HCT116 (cell line): ENCODE measurements at regions not wholly inside any gene's neighbourhood (a gene's known extent, or its start where the extent isn't known, plus 50 kb on each side); places are given as distances from the start of the nearest gene placed in this dataset.

Source experiments
- ATAC-seq: fragments of 200-7000 bp; cut with Tn5 transposase; 2 replicates; pipeline ENCODE4 v1.9.1; 2020; ENCODE audit warnings: mild to moderate bottlenecking, moderate library complexity
- BruUV-seq: library from RNA; stranded (reverse); fragments of 400-500 nt; replicated peaks from 2 replicates; lab custom pipeline; 2021; lab: Mats Ljungman, UMichigan
- CTCF ChIA-PET: fragments of 300-600 bp; sonication (Branson Sonifier 250); formaldehyde crosslinking; loops from one replicate; lab custom pipeline; 2021; ENCODE audit warnings: antibody characterized with exemption; lab: Charles Lee
- POLR2A ChIA-PET: fragments of 300-600, 350-600 bp; sonication (Branson Sonifier 250); formaldehyde crosslinking; loops from one replicate; lab custom pipeline; 2021; ENCODE audit warnings: antibody characterized with exemption; lab: Charles Lee
- RAD21 ChIA-PET, 2 experiments: fragments of 300-600 bp; sonication (Branson Sonifier 250); formaldehyde crosslinking; loops; one replicate each; lab custom pipeline; 2023; ENCODE audit warnings: low total read pairs in 2 of 2; ENCODE audit not compliant: uncharacterized antibody in 2 of 2, unreplicated experiment in 2 of 2, low non-redundant PET in 1 of 2; lab: Charles Lee
- DNase-seq: peaks from one replicate; pipeline ENCODE4 v3.0.0-alpha.2; 2010; ENCODE audit warnings: low read depth, low spot score
- H2AFZ ChIP-seq: fragments of 200-600 bp; shearing (Covaris generic), sonication (generic); 2 replicates; pipeline ENCODE4 v1.6.1; 2017; ENCODE audit warnings: low read depth, mixed run types, mixed read lengths, antibody characterized with exemption, low read length; ENCODE audit not compliant: poor library complexity, severe bottlenecking
- H3K27ac ChIP-seq: 2 replicates; pipeline ENCODE4 v1.5.1; 2012; ENCODE audit warnings: low read depth, low read length
- H3K27me3 ChIP-seq: fragments of 200-600 bp; sonication (generic); 2 replicates; pipeline ENCODE4 v1.6.1; 2016; ENCODE audit warnings: mixed run types, low read length, mixed read lengths; ENCODE audit not compliant: insufficient read depth
- H3K36me3 ChIP-seq, 2 experiments: fragments of 200-500 bp in 1 of 2; fragments of 200-600 bp in 1 of 2; sonication (Bioruptor generic) in 1 of 2; sonication (generic) in 1 of 2; 2 replicates each; pipeline versions ENCODE4 v1.5.1 to v1.6.1; 2014 to 2016; ENCODE audit warnings: low read length in 2 of 2, inconsistent platforms in 1 of 2, mixed read lengths in 1 of 2, mixed run types in 1 of 2; ENCODE audit not compliant: insufficient read depth in 2 of 2, control insufficient read depth in 1 of 2
- H3K4me1 ChIP-seq, 2 experiments: fragments of 200-600 bp in 1 of 2; sonication (generic) in 1 of 2; 2 replicates each; pipeline versions ENCODE4 v1.5.1 to v1.6.1; 2012 to 2017; ENCODE audit warnings: low read length in 2 of 2, inconsistent platforms in 1 of 2, mild to moderate bottlenecking in 1 of 2, mixed read lengths in 1 of 2, mixed run types in 1 of 2, moderate library complexity in 1 of 2; ENCODE audit not compliant: insufficient read depth in 2 of 2, control insufficient read depth in 1 of 2
- H3K4me2 ChIP-seq: fragments of 200-600 bp; sonication (generic); 2 replicates; pipeline ENCODE4 v1.6.1; 2017; ENCODE audit warnings: mixed run types, low read length, mixed read lengths
- H3K4me3 ChIP-seq, 2 experiments: fragments of 200-600 bp in 1 of 2; sonication (generic) in 1 of 2; replicated peaks in 1 of 2; 2 replicates each; pipeline ENCODE4 v1.5.1; 2011 to 2016; ENCODE audit warnings: low read length in 2 of 2, control low read depth in 1 of 2, low read depth in 1 of 2, mild to moderate bottlenecking in 1 of 2, mixed read lengths in 1 of 2, mixed run types in 1 of 2
- H3K79me2 ChIP-seq: fragments of 200-600 bp; sonication (generic); 2 replicates; pipeline ENCODE4 v1.6.1; 2017; ENCODE audit warnings: mild to moderate bottlenecking, mixed run types, low read length, moderate library complexity, mixed read lengths; ENCODE audit not compliant: insufficient read depth
- H3K9ac ChIP-seq: fragments of 200-600 bp; sonication (generic); 2 replicates; pipeline ENCODE4 v1.6.1; 2016; ENCODE audit warnings: low read length, mixed read lengths
- H3K9me2 ChIP-seq: fragments of 200-600 bp; sonication (generic), shearing (Covaris generic); 2 replicates; pipeline ENCODE4 v1.6.1; 2017; ENCODE audit warnings: mixed run types, mild to moderate bottlenecking, moderate library complexity; ENCODE audit not compliant: insufficient read depth
- H3K9me3 ChIP-seq, 2 experiments: fragments of 200-500 bp in 1 of 2; fragments of 200-600 bp in 1 of 2; sonication (Bioruptor generic) in 1 of 2; sonication (generic) in 1 of 2; 2 replicates each; pipeline ENCODE4 v1.6.1; 2014 to 2017; ENCODE audit warnings: low read length in 2 of 2, mixed read lengths in 2 of 2, inconsistent platforms in 1 of 2, low read depth in 1 of 2, mild to moderate bottlenecking in 1 of 2, mixed run types in 1 of 2, moderate library complexity in 1 of 2; ENCODE audit not compliant: control insufficient read depth in 1 of 2, insufficient read depth in 1 of 2
- H4K20me1 ChIP-seq: fragments of 200-600 bp; sonication (generic), shearing (Covaris generic); 2 replicates; pipeline ENCODE4 v1.6.1; 2017; ENCODE audit warnings: mixed run types, mild to moderate bottlenecking, moderate library complexity; ENCODE audit not compliant: insufficient read depth
- CEBPB ChIP-seq: IDR thresholded peaks from 2 replicates; pipeline ENCODE4 v1.6.1; 2012; ENCODE audit warnings: low read depth
- FOSL1 ChIP-seq: IDR thresholded peaks from 2 replicates; pipeline ENCODE4 v1.6.1; 2012; ENCODE audit warnings: low read depth
- POLR2A ChIP-seq: IDR thresholded peaks from 2 replicates; pipeline ENCODE4 v1.7.0; 2011; ENCODE audit warnings: borderline replicate concordance; ENCODE audit not compliant: insufficient read depth, insufficient read length; ENCODE audit errors: extremely low read depth
- POLR2AphosphoS5 ChIP-seq: IDR thresholded peaks from 2 replicates; pipeline ENCODE4 v1.6.1; 2011; ENCODE audit warnings: mild to moderate bottlenecking, low read depth, low read length, moderate library complexity
- REST ChIP-seq: IDR thresholded peaks from 2 replicates; pipeline ENCODE4 v1.6.1; 2012; ENCODE audit warnings: low read depth
- SP1 ChIP-seq: IDR thresholded peaks from 2 replicates; pipeline ENCODE4 v1.6.1; 2012; ENCODE audit warnings: low read depth
- SRF ChIP-seq: IDR thresholded peaks from 2 replicates; pipeline ENCODE4 v1.6.1; 2012; ENCODE audit warnings: low read depth
- TCF7L2 ChIP-seq: IDR thresholded peaks from 2 replicates; pipeline ENCODE4 v1.7.0; 2011; ENCODE audit warnings: borderline replicate concordance, inconsistent platforms; ENCODE audit not compliant: insufficient read depth, insufficient read length; ENCODE audit errors: extremely low read depth
- ZFX ChIP-seq: fragments of 450-650 bp; IDR thresholded peaks from 2 replicates; pipeline ENCODE4 v1.6.1; 2017
- ZNF274 ChIP-seq: fragments of 200-500 bp; sonication (Bioruptor generic); IDR thresholded peaks from 2 replicates; pipeline ENCODE4 v1.6.1; 2014; ENCODE audit warnings: mild to moderate bottlenecking, low read depth, low read length, inconsistent platforms
- intact Hi-C: fragments of 100-400 bp; cut with micrococcal nuclease; formaldehyde crosslinking; loops from 2 replicates; pipeline ENCODE4 v1.10.0; 2022

DNA sequence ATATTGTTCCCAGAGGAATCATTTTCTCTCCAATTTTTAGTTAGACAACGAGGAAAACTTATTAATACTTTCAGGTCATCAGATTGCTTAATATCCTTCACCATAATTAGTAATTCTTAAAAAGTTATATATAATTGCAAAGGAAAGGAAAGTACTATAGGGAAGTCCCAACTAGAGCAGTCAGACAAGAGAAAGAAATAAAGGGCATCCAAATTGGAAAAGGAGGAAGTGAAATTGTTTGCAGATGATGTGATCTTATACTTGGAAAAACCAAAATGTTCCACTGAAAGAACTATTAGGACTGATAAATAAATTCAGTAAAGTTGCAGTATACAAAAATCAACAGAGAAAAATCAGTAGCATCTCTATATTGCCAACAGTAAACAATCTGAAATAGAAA, 223.5 kb upstream of the MEF2C start:
- Histone ChIP-seq H3K36me3 (no peaks in the 10 kb centered on the region), H3K27ac (no peak overlapping the region), H3K4me2 (no peak overlapping the region), H3K27me3 (no peaks in the 10 kb centered on the region), H4K20me1 (no peaks in the 10 kb centered on the region), H3K4me3 (no peak overlapping the region), H3K79me2 (no peaks in the 10 kb centered on the region), H3K4me1 (no peaks in the 10 kb centered on the region), H3K9me2 (no peaks in the 10 kb centered on the region), H2AFZ (no peak overlapping the region), H3K9ac (no peak overlapping the region), H3K9me3 (no peaks in the 10 kb centered on the region)
- RAD21 ChIA-PET = no interaction called here
- CTCF ChIA-PET = no interaction called here
- intact Hi-C loops = no loop called here
- no peak for DNase-seq
- ATAC-seq = no peak
- BruUV-seq = no TSS peak
- no peak for TF ChIP-seq SP1
- no peak for TF ChIP-seq CEBPB
- no peak for TF ChIP-seq POLR2AphosphoS5
- no peak for TF ChIP-seq REST
- no peak for TF ChIP-seq POLR2A
- no peak for TF ChIP-seq ZNF274
- no peak for TF ChIP-seq SRF
- TF ChIP-seq FOSL1 = no peak
- POLR2A ChIA-PET = no interaction called here

GRCh38 chr5:89105836-89106235, 222.9 kb upstream of the MEF2C start:
- ChIA-PET RAD21 (no interaction called here), CTCF (no interaction called here), POLR2A (no interaction called here)
- Histone ChIP-seq H3K27ac (no peak overlapping the region), H3K9me3 (no peaks in the 10 kb centered on the region), H3K27me3 (no peaks in the 10 kb centered on the region), H3K79me2 (no peaks in the 10 kb centered on the region), H3K36me3 (no peaks in the 10 kb centered on the region), H3K9me2 (no peaks in the 10 kb centered on the region), H3K4me2 (no peak overlapping the region), H2AFZ (no peak overlapping the region), H3K4me1 (no peaks in the 10 kb centered on the region), H3K9ac (no peak overlapping the region), H3K4me3 (no peak overlapping the region), H4K20me1 (no peaks in the 10 kb centered on the region)
- ATAC-seq (no peak), DNase-seq (no peak)
- intact Hi-C loops = no loop called here
- TF ChIP-seq TCF7L2 (no peak), ZFX (no peak)
- BruUV-seq = no TSS peak
